ENCODE measurements at regions not wholly inside any gene's neighbourhood (a gene's known extent, or its start where the extent isn't known, plus 50 kb on each side); places are given as distances from the start of the nearest gene placed in this dataset.
A peak's percentile ranks its signal among the peaks of the same experiment; 100 is the strongest.

DNA sequence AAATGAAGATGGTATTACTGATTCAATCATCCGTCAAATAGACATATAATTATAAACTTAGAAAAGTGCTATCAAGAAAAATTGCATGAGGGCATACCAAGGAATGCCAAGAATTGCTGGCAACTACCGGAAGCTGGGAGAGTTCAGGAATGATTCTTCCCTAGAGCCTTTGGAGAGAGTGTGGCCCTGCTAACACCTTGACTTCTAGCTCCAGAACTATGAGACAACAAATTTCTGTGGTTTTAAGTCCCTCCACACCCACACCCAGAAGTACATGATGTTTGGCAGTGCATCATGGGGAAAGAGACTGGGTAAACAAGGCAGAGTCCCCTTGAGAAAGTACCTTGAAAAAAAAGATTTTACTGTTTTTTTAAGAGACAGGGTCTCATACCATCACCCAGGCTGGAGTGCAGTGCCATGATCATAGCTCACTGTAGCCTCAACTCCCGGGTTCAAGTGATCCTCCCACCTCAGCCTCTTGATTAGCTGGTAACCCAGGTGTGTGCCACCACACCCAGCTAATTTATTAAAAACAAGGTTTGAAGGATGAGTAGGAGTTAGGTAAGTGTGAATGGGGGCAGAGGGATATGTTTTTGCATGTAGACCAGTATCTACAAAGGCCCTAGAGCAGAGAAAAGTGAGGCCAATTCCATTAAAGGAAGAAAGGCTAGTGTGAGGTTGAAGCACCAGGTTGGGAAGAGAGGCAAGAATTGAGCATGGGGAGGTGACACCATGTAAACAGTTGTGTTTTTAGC lies 53.1 kb downstream of the GSX2 start:
- peak; percentile 67 for DNase-seq (ENCODE audit: low spot score)

DNA sequence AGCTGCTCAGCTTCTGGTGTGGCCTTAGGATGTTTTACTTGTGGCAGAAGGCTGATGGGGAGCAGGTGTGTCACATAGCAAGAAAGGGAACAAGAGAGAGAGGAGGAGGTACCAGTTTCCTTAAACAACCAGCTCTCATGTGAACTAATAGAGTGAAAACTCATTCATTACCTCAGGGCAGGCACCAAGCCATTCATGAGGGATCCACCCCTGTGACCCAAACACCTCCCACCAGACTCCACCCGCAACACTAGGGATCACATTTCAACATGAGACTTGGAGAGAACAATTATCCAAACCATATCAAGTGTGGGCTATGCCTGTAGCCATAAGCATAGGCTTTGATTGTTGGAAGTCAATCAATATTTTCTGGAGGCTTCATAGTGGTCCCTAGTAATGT lies 56.0 kb downstream of the GSX2 start:
- no peak for DNase-seq (ENCODE audit: low spot score)

DNA sequence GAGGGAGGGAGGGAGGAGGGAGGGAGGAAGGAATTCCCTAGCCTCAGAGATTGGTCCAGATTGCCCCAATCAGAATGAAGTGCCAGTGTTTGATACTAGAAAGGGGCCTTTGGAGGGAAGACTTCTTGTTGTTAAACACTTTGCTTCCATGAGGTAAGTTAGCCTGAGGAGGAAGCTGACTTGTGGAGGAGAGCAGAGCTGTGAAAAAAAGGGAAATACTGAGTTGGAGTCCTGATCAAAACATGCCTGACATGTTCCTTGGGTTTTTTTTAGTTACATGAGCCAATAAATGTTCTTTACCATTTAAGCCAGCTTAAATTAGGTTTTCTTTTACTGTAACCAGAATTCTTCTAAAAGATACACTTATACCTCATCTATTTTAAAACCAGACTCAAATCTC lies 57.6 kb downstream of the GSX2 start:
- no peak for DNase-seq (ENCODE audit: low spot score)

DNA sequence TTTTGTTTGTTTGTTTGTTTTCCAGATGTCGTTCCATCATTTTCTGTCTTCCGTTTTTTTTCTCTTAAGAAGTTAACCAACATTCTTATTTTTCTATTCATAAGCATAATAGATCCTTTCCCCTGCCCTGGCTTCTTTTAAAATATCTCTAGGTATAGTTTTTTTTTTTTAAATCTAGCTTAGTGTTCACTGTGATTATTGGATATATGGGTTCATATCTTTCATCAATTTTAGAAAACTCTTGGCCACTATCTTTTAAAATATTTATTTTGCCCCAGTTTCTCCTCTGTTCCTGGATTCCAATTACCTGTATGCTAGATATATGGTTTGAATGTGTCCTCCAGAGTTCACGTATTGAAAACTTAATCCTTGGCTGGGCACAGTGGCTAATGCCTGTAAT lies 59.6 kb downstream of the GSX2 start:
- DNase-seq (ENCODE audit: low spot score): no peak

DNA sequence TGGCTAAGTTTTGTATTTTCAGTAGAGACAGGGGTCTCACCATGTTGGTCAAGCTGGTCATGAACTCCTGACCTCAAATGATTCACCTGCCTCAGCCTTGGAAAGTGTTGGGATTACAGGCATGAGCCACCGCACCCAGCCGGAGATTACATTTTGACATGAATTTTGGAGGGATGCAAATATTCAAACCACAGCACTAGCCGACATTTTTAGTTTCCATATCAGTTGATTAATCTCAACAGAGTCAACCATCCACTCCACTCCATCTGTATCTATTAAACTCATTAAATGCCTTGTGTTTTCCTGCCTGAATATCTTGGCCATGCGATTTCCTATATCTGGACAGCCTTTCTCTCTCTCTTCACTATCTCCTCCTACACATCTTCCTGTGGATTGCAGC lies 64.1 kb upstream of the PDGFRA start:
- DNase-seq (ENCODE audit: low spot score): no peak

DNA sequence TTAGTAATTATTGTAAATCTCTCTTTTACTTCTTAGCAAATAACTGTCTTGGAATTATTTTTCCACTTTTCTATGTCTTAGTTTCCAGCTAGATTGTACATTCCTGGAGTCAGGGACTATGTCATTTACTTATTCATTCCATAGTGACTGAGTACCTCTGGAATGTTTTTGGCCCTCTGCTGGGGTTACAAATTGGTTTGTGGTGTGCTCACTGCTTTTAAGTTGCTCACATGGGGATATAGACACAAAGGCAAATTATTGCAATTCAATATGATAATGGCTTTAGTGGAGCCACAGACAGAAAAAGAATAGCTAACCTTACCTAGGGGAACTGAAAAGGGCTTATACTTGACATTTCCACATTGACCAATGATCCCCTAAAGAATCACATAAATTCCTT lies 63.7 kb upstream of the PDGFRA start:
- DNase-seq (ENCODE audit: low spot score): peak; percentile 86

DNA sequence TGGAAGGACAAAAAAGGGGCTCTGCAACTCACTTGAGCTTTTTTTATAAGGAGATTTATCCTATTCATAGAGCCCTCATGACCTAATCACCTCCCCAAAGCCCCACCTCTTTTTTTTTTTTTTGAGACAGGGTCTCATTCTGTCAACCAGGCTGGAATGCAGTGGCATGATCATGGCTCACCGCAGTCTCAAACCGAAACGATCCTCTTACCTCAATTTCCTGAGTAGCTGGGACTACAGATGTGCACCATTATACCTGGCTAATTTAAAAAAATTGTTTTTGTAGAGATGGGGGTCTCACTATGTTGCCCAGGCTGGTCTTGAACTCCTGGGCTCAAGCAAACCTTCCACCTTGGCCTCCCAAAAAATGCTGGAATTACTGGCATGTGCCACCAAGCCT lies 61.6 kb upstream of the PDGFRA start:
- no peak for DNase-seq (ENCODE audit: low spot score)

DNA sequence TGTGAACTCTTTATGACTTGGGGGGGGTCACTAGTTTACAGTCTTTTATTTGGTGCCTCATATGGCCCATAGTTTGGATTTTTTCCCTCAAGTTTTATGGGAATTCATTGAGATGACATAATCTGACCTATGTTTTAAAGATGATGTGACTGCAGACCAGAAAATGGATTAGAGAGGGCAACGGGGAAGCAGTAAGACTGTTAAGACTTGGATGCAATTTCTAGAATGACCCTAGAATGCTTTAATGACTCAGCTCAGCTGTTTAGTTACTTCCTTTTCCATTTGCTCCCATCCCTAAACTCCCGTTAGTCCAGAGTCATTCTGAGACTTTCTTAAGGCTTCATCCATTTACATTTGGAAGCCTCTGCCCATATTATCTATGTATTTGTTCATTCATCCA lies 59.9 kb upstream of the PDGFRA start:
- no peak for DNase-seq (ENCODE audit: low spot score)

DNA sequence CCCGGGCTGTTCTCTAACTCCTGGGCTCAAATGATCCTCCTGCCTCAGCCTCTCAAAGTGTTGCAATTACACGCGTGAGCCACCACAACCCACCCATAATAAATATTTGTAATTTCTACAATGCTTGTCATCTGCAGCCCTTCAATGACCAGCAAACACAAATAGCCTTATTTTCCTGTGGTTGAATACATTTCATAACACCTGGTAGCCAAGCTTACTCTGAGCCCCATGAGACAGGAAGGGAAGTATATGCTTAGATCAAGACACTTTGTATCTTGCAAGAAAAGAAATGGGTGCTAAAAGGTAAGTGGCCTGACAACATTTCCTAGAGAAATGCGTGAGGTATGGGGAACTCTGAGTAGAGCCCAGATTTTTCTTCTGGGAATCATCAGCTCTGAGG lies 56.9 kb upstream of the PDGFRA start:
- DNase-seq (ENCODE audit: low spot score): no peak

DNA sequence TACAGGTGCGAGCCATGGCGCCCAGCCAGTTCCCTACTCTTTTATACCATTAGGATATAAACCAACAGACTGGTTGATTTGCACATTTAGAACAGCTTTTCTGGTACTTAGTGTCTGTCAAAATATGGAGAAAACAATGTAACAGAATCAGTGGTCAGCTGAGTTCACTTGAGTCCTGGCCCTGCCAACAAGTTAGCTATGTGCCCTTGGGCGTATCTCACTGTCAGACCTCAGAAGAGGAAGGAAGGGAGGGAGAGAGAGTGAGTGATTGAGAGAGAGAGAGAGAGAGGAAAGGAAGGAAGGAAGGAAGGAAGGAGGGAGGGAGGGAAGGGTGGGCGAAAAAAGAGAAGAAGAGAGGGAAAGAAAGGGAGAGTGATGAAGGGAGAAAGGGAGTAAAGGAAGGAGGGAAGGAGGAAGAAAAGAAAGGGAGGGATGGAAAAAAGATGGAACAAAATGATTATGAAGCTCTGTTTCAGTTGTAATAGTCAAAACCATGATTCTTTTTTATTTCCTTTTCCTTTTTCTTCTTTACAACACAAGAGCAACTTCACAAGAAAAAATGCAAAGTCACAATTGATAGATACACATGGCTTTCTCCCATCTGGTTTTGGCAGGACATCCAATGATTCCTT lies 55.7 kb upstream of the PDGFRA start:
- peak; percentile 20 for DNase-seq (ENCODE audit: low spot score)

DNA sequence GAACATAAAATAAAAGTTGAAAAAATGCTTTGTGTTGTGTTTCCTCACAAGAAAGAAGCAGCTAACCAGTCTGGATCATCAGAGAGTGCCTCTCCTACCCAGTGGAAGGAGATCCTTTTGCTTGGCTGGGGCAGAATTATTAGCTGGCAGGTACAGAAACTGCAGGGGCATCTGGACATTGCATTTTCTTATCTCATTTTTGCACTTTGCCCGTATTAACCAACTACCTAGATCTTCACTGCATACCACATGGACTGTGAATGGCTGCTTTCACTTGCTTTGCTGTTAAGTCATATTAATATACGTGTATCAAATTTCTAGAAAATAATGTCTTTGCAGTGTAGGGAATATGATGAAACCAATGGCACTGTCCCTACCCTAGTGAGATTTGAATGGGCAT lies 52.9 kb upstream of the PDGFRA start:
- DNase-seq (ENCODE audit: low spot score): no peak

Data from AG20443 (cell line).